ENCODE measurements at regions not wholly inside any gene's neighbourhood (a gene's known extent, or its start where the extent isn't known, plus 50 kb on each side); places are given as distances from the start of the nearest gene placed in this dataset.

DNA sequence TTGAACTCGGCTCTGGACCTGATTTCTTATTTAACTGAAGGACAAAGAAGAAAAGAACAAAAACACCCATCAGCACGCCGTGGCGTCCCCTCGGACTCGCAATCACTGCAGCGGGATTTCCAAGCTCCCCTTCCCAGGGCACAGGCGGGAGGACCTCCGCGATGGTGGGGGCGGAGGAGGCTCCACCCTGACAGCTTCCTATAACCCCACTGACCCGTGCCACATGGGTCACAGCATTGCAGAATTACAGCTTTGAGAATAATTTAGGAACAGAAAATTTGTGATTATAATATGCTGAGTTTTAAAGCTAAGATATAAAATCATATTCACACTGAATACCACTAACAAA, 129.7 kb upstream of the SEC61G start:
- TF ChIP-seq EZH2 (IDR thresholded peaks at IDR 0.05; ENCODE audit: borderline replicate concordance, low read depth, low read length, severe bottlenecking), result no peak
- TF ChIP-seq CTCF (IDR thresholded peaks at IDR 0.05; ENCODE audit: borderline replicate concordance, extremely low read depth, low read length, poor library complexity, severe bottlenecking), result no peak
